H1 (cell line): ENCODE measurements at regions not wholly inside any gene's neighbourhood (a gene's known extent, or its start where the extent isn't known, plus 50 kb on each side); places are given as distances from the start of the nearest gene placed in this dataset.

ENCODE experiments used
- CTCF ChIA-PET: fragments of 300-600 bp; sonication (Branson Sonifier 250); formaldehyde crosslinking; loops from one replicate; lab custom pipeline; 2021; ENCODE audit not compliant: partially characterized antibody; lab: Charles Lee
- POLR2A ChIA-PET: fragments of 300-600 bp; sonication (Branson Sonifier 250); formaldehyde crosslinking; loops from one replicate; lab custom pipeline; 2021; ENCODE audit warnings: inconsistent platforms; ENCODE audit not compliant: partially characterized antibody; lab: Charles Lee
- DNase-seq, 2 experiments: peaks; one replicate each; pipeline versions ENCODE4 v3.0.0 to v3.0.0-alpha.2; 2010 to 2022; ENCODE audit warnings: low spot score in 2 of 2, low read depth in 1 of 2, mixed read lengths in 1 of 2
- FAIRE-seq: peaks from 2 replicates; lab custom pipeline; 2011; peaks lifted over from hg19 to GRCh38; lab: Jason Lieb, UNC
- H2AFZ ChIP-seq: 2 replicates; pipeline ENCODE4 v1.8.1; 2012; ENCODE audit warnings: low read length, inconsistent platforms
- H2AK5ac ChIP-seq: 2 replicates; pipeline ENCODE4 v1.6.1; 2013; ENCODE audit warnings: low read depth, low read length
- H2BK120ac ChIP-seq: replicated peaks from 2 replicates; pipeline ENCODE3; 2013; ENCODE audit warnings: low read depth, low read length, inconsistent platforms
- H2BK12ac ChIP-seq: 2 replicates; pipeline ENCODE4 v1.6.1; 2013; ENCODE audit warnings: low read depth, low read length
- H2BK15ac ChIP-seq: 2 replicates; pipeline ENCODE4 v1.6.1; 2013; ENCODE audit warnings: low read length
- H2BK20ac ChIP-seq: 2 replicates; pipeline ENCODE4 v1.6.1; 2013; ENCODE audit warnings: low read length
- H2BK5ac ChIP-seq: 2 replicates; pipeline ENCODE4 v1.6.1; 2013; ENCODE audit warnings: low read depth, low read length
- H3K14ac ChIP-seq: 2 replicates; pipeline ENCODE4 v1.6.1; 2013; ENCODE audit warnings: inconsistent platforms; ENCODE audit not compliant: insufficient read length
- H3K18ac ChIP-seq: 2 replicates; pipeline ENCODE4 v1.6.1; 2013; ENCODE audit warnings: low read length; ENCODE audit errors: extremely low read depth
- H3K23ac ChIP-seq: 2 replicates; pipeline ENCODE4 v1.6.1; 2013; ENCODE audit warnings: inconsistent platforms; ENCODE audit not compliant: insufficient read length
- H3K23me2 ChIP-seq: 2 replicates; pipeline ENCODE4 v1.6.1; 2013; ENCODE audit warnings: low read depth, low read length
- H3K27ac ChIP-seq: 2 replicates; pipeline ENCODE4 v1.6.1; 2011; ENCODE audit warnings: low read depth, low read length, inconsistent platforms
- H3K27me3 ChIP-seq, 4 experiments: replicated peaks in 1 of 4; 1 replicate in 1 of 4; 2 replicates in 3 of 4; pipeline versions ENCODE4 v1.6.1 to v1.8.1; 2011 to 2013; ENCODE audit warnings: low read length in 3 of 4, mild to moderate bottlenecking in 3 of 4, inconsistent platforms in 2 of 4, mixed read lengths in 2 of 4, moderate library complexity in 1 of 4; ENCODE audit not compliant: control insufficient read depth in 3 of 4, insufficient read depth in 3 of 4; ENCODE audit errors: extremely low read depth in 1 of 4
- H3K36me3 ChIP-seq, 4 experiments: 2 replicates each; pipeline versions ENCODE4 v1.6.1 to v1.8.1; 2011 to 2013; ENCODE audit warnings: mild to moderate bottlenecking in 4 of 4, low read length in 3 of 4, moderate library complexity in 2 of 4, control low read depth in 1 of 4, inconsistent platforms in 1 of 4; ENCODE audit not compliant: insufficient read depth in 4 of 4, control insufficient read depth in 2 of 4
- H3K4ac ChIP-seq: replicated peaks from 2 replicates; pipeline ENCODE3; 2013; ENCODE audit warnings: low read length, low read depth, mixed read lengths, inconsistent platforms; ENCODE audit not compliant: insufficient read length
- H3K4me1 ChIP-seq, 4 experiments: replicated peaks in 1 of 4; 1 replicate in 1 of 4; 2 replicates in 3 of 4; pipeline versions ENCODE4 v1.6.1 to v1.8.1; 2011 to 2013; ENCODE audit warnings: low read length in 3 of 4, inconsistent platforms in 2 of 4, mixed read lengths in 1 of 4; ENCODE audit not compliant: insufficient read depth in 4 of 4, control insufficient read depth in 3 of 4
- H3K4me2 ChIP-seq, 2 experiments: 2 replicates each; pipeline versions ENCODE4 v1.6.1 to v1.8.1; 2011 to 2013; ENCODE audit warnings: low read depth in 2 of 2, low read length in 2 of 2, control low read depth in 1 of 2, inconsistent platforms in 1 of 2, mild to moderate bottlenecking in 1 of 2; ENCODE audit not compliant: insufficient read depth in 1 of 2
- H3K4me3 ChIP-seq, 4 experiments: fragments of 200-600, 300-600 bp in 1 of 4; sonication (generic), shearing (Covaris generic), sonication (Bioruptor Twin) in 1 of 4; 2 replicates each; pipeline versions ENCODE4 v1.5.1 to v1.8.1; 2011 to 2016; ENCODE audit warnings: low read length in 4 of 4, low read depth in 3 of 4, control low read depth in 2 of 4, inconsistent platforms in 2 of 4, mild to moderate bottlenecking in 2 of 4, mixed read lengths in 1 of 4, moderate library complexity in 1 of 4; ENCODE audit not compliant: insufficient read depth in 2 of 4; ENCODE audit errors: extremely low read depth in 1 of 4
- H3K56ac ChIP-seq: replicated peaks from 2 replicates; pipeline ENCODE3; 2013; ENCODE audit warnings: low read depth, mild to moderate bottlenecking, mixed read lengths, low read length, inconsistent platforms; ENCODE audit not compliant: insufficient read length
- H3K79me1 ChIP-seq: 2 replicates; pipeline ENCODE4 v1.6.1; 2013; ENCODE audit warnings: low read depth, low read length, control low read depth
- H3K79me2 ChIP-seq, 2 experiments: 2 replicates each; pipeline versions ENCODE4 v1.6.1 to v1.8.1; 2012 to 2013; ENCODE audit warnings: low read length in 2 of 2, mild to moderate bottlenecking in 2 of 2, inconsistent platforms in 1 of 2; ENCODE audit not compliant: insufficient read depth in 2 of 2, control insufficient read depth in 1 of 2
- H3K9ac ChIP-seq, 4 experiments: replicated peaks in 1 of 4; 1 replicate in 1 of 4; 2 replicates in 3 of 4; pipeline versions ENCODE4 v1.6.1 to v1.8.1; 2011 to 2013; ENCODE audit warnings: low read depth in 3 of 4, low read length in 3 of 4, control low read depth in 2 of 4, mild to moderate bottlenecking in 2 of 4, moderate library complexity in 2 of 4, inconsistent platforms in 1 of 4; ENCODE audit errors: extremely low read depth in 1 of 4
- H3K9me3 ChIP-seq, 2 experiments: 2 replicates each; pipeline versions ENCODE4 v1.6.1 to v1.8.1; 2012 to 2013; ENCODE audit warnings: mild to moderate bottlenecking in 2 of 2, moderate library complexity in 2 of 2, control low read depth in 1 of 2, inconsistent platforms in 1 of 2, low read depth in 1 of 2, low read length in 1 of 2, mixed read lengths in 1 of 2; ENCODE audit not compliant: insufficient read depth in 2 of 2
- H4K20me1 ChIP-seq, 2 experiments: replicated peaks in 1 of 2; 2 replicates each; pipeline versions ENCODE3 to v1.8.1; 2011 to 2013; ENCODE audit warnings: inconsistent platforms in 2 of 2, low read length in 2 of 2, mild to moderate bottlenecking in 1 of 2; ENCODE audit not compliant: insufficient read depth in 2 of 2, control insufficient read depth in 1 of 2
- H4K5ac ChIP-seq: 2 replicates; pipeline ENCODE4 v1.6.1; 2013; ENCODE audit warnings: low read length, low read depth, mixed read lengths, inconsistent platforms; ENCODE audit not compliant: insufficient read length
- H4K8ac ChIP-seq: 2 replicates; pipeline ENCODE4 v1.8.0; 2013; ENCODE audit warnings: mild to moderate bottlenecking, moderate library complexity, low read length, inconsistent platforms; ENCODE audit not compliant: insufficient read depth; ENCODE audit errors: extremely low read depth
- H4K91ac ChIP-seq: replicated peaks from 2 replicates; pipeline ENCODE3; 2013; ENCODE audit warnings: low read length, mixed read lengths, inconsistent platforms; ENCODE audit not compliant: insufficient read length
- SIX5 ChIP-seq: IDR thresholded peaks from 2 replicates; pipeline ENCODE4 v1.6.1; 2011; ENCODE audit warnings: mild to moderate bottlenecking, low read depth, low read length
- ZNF274 ChIP-seq: IDR thresholded peaks from 2 replicates; pipeline ENCODE4 v1.7.0; 2012; ENCODE audit warnings: low read length, borderline replicate concordance; ENCODE audit errors: extremely low read depth
- WGBS, 2 experiments: shearing (Covaris generic) in 1 of 2; methylation state at CpG; one replicate each; pipeline versions ENCODE4 v1.1.6 to v1.1.7; 2013 to 2015; ENCODE audit warnings: low lambda C conversion rate in 2 of 2, mixed read lengths in 2 of 2, inconsistent platforms in 1 of 2, low coverage in 1 of 2, missing lambda C conversion rate in 1 of 2; ENCODE audit not compliant: insufficient replicate concordance in 2 of 2, insufficient coverage in 1 of 2, insufficient read length in 1 of 2; ENCODE audit errors: extremely low coverage in 1 of 2, missing lambda C conversion rate in 1 of 2; 5-methylcytosine and 5-hydroxymethylcytosine counted together

GRCh38 chr14:44828023-44828422 lies 133.7 kb downstream of the KLHL28 start:
- WGBS, 2 experiments: 90% methylated on average over 1 of the region's 1 CpG; no CpG with 5 or more reads in 1 of the 2 experiments
- ChIA-PET POLR2A (no interaction called here), CTCF (interaction anchor here (0.8 to 1.8 kb wide), 3 partner anchors 7 to 21 kb away, joined by 5 read pairs; no protein-coding TSS in a partner anchor)
- Histone ChIP-seq H4K91ac (no peak overlapping the region), H3K4me2 (no peak overlapping the region), H2BK5ac (no peak overlapping the region), H2BK120ac (no peak overlapping the region), H3K23ac (no peak overlapping the region), H3K18ac (no peak overlapping the region), H2BK12ac (no peak overlapping the region), H3K79me2 (no peaks in the 10 kb centered on the region), H4K20me1 (no peaks in the 10 kb centered on the region), H3K14ac (no peak overlapping the region), H3K4me3 (no peak overlapping the region), H3K4me1 (no peaks in the 10 kb centered on the region), H3K36me3 (no peaks in the 10 kb centered on the region), H3K56ac (no peak overlapping the region), H4K8ac (no peak overlapping the region), H2BK20ac (no peak overlapping the region), H3K9me3 (no peaks in the 10 kb centered on the region), H2AK5ac (no peak overlapping the region), H3K27ac (no peak overlapping the region), H3K9ac (no peak overlapping the region), H3K27me3 (no peaks in the 10 kb centered on the region), H4K5ac (no peak overlapping the region), H2AFZ (no peak overlapping the region), H2BK15ac (no peak overlapping the region), H3K4ac (no peak overlapping the region), H3K79me1 (no peaks in the 10 kb centered on the region), H3K23me2 (no peaks in the 10 kb centered on the region)
- FAIRE-seq (no peak), DNase-seq (no peak)
- TF ChIP-seq ZNF274: no peak
- TF ChIP-seq SIX5: no peak
